T-cell (primary cell): ENCODE measurements at regions not wholly inside any gene's neighbourhood (a gene's known extent, or its start where the extent isn't known, plus 50 kb on each side); places are given as distances from the start of the nearest gene placed in this dataset.
"Not testable (repeated sequence)": the region's sequence is repeated elsewhere in the genome, so short reads cannot be mapped to it uniquely, and the experiment has no call there.

ENCODE experiments used
- ATAC-seq, 4 experiments: fragments of 200-7000 bp in 3 of 4; fragments of 150-1000 bp in 1 of 4; cut with Tn5 transposase; replicated peaks in 1 of 4; 1 replicate in 3 of 4; 2 replicates in 1 of 4; pipeline ENCODE4 v1.10.0; 2021; ENCODE audit warnings: moderate library complexity in 3 of 4, mild to moderate bottlenecking in 2 of 4, moderate number of reproducible peaks in 1 of 4
- CTCF ChIA-PET, 2 donors: fragments of 300-600 bp; sonication (Branson Sonifier 250); formaldehyde crosslinking; loops; one replicate each; lab custom pipeline; 2022; ENCODE audit warnings: antibody characterized with exemption in 2 of 2; lab: Charles Lee
- POLR2A ChIA-PET, 2 donors: fragments of 300-600 bp; sonication (Branson Sonifier 250); formaldehyde crosslinking; loops; one replicate each; lab custom pipeline; 2022; ENCODE audit warnings: antibody characterized with exemption in 2 of 2; lab: Charles Lee
- DNase-seq, 35 experiments: peaks; one replicate each; pipeline versions ENCODE4 v3.0.0 to v3.0.0-alpha.2; 2013 to 2023
- H3K27ac ChIP-seq: one replicate; pipeline ENCODE4 v1.5.1; 2013; ENCODE audit warnings: low read length
- H3K27me3 ChIP-seq, 2 experiments: replicated peaks in 1 of 2; 1 replicate in 1 of 2; 2 replicates in 1 of 2; pipeline versions ENCODE4 v1.6.1 to v1.7.0; 2013; ENCODE audit warnings: low read length in 1 of 2, mixed read lengths in 1 of 2; ENCODE audit not compliant: control insufficient read depth in 2 of 2, insufficient read depth in 2 of 2; ENCODE audit errors: extremely low read depth in 1 of 2
- H3K36me3 ChIP-seq, 2 donors: 1 replicate in 1 of 2; 2 replicates in 1 of 2; pipeline versions ENCODE4 v1.6.1 to v1.7.0; 2013; ENCODE audit warnings: low read length in 1 of 2; ENCODE audit not compliant: control insufficient read depth in 2 of 2, insufficient read depth in 1 of 2; ENCODE audit errors: extremely low read depth in 1 of 2
- H3K4me1 ChIP-seq, 2 experiments: 1 replicate in 1 of 2; 2 replicates in 1 of 2; pipeline versions ENCODE4 v1.6.1 to v1.7.0; 2013; ENCODE audit warnings: low read length in 2 of 2, mixed read lengths in 1 of 2; ENCODE audit not compliant: insufficient read depth in 2 of 2, control insufficient read depth in 1 of 2; ENCODE audit errors: extremely low read depth in 1 of 2
- H3K4me3 ChIP-seq, 2 donors: 1 replicate in 1 of 2; 2 replicates in 1 of 2; pipeline versions ENCODE4 v1.5.1 to v1.7.0; 2013; ENCODE audit warnings: mild to moderate bottlenecking in 2 of 2, low read length in 1 of 2, moderate library complexity in 1 of 2; ENCODE audit not compliant: control insufficient read depth in 1 of 2; ENCODE audit errors: extremely low read depth in 1 of 2
- H3K9me3 ChIP-seq: 2 replicates; pipeline ENCODE4 v1.7.0; 2013
- H3K27ac Mint-ChIP-seq, 2 donors: one replicate each; pipeline ENCODE4 v1.8.0; 2020 to 2021; ENCODE audit warnings: mild to moderate bottlenecking in 2 of 2, mixed read lengths in 2 of 2
- H3K27me3 Mint-ChIP-seq, 2 donors: one replicate each; pipeline ENCODE4 v1.8.0; 2021 to 2022; ENCODE audit warnings: mixed read lengths in 2 of 2
- H3K36me3 Mint-ChIP-seq: one replicate; pipeline ENCODE4 v1.8.0; 2021; ENCODE audit warnings: mixed read lengths
- H3K4me1 Mint-ChIP-seq, 3 donors: one replicate each; pipeline ENCODE4 v1.8.0; 2020 to 2022; ENCODE audit warnings: mixed read lengths in 3 of 3, mild to moderate bottlenecking in 1 of 3
- H3K4me3 Mint-ChIP-seq, 3 donors: one replicate each; pipeline ENCODE4 v1.8.0; 2020 to 2022; ENCODE audit warnings: mild to moderate bottlenecking in 3 of 3, mixed read lengths in 3 of 3, moderate library complexity in 3 of 3
- H3K9me3 Mint-ChIP-seq, 3 donors: one replicate each; pipeline ENCODE4 v1.8.0; 2020 to 2022; ENCODE audit warnings: mixed read lengths in 3 of 3
- WGBS: methylation state at CpG from one replicate; pipeline ENCODE4 v1.1.5; 2013; ENCODE audit warnings: missing lambda C conversion rate; ENCODE audit not compliant: insufficient coverage; 5-methylcytosine and 5-hydroxymethylcytosine counted together

DNA sequence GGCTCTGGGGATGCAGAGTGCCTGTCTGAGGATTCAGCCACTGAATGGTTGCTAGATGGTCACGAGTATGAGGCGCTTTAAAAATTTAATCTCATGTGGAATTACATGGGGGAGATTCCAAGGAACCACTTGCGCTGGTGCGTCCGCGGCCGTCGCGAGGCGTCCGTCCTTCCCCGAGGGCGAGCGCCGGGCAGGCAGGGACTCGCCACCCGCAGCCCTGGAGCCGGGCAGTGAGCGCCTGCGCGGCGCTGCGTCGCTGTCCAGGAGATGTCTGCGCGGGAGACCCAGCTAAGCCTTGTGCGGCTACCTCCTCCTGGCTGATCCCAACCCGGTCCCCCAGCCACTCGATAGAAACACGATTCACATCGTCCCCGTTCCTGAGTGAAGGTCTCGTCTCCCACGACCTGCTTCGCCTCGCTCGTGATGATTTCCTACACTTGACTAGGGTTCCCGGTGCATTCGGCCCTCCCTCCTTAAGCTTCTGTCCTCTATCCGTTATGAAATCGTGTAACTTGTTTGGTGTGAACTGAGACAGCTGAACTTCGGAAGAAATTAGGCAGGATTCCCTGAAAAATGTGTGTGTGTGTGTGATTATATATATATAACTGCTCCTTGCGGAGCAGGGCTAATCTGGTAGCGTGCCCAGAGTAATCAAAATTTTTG, 536.4 kb downstream of the PRIM2 start:
- H3K9me3 Mint-ChIP-seq, POLR2A ChIA-PET, H3K4me1 Mint-ChIP-seq: not testable (repeated sequence)

GRCh38 chr6:57860481-57861315, 543.3 kb downstream of the PRIM2 start:
- H3K27ac ChIP-seq, H3K27ac Mint-ChIP-seq, ATAC-seq, H3K36me3 Mint-ChIP-seq, DNase-seq, H3K9me3 Mint-ChIP-seq, H3K4me1 ChIP-seq, POLR2A ChIA-PET, H3K27me3 ChIP-seq, H3K4me3 ChIP-seq, CTCF ChIA-PET, H3K4me3 Mint-ChIP-seq, H3K27me3 Mint-ChIP-seq, H3K36me3 ChIP-seq, H3K4me1 Mint-ChIP-seq, H3K9me3 ChIP-seq: not testable (repeated sequence)
- 100% methylated on average over 1 of the region's 6 CpGs for WGBS

More for the DNA sequence above, 536.4 kb downstream of the PRIM2 start:
- H3K4me1 ChIP-seq, H3K27ac ChIP-seq, H3K9me3 ChIP-seq, H3K27ac Mint-ChIP-seq, H3K4me3 Mint-ChIP-seq, H3K4me3 ChIP-seq, ATAC-seq, H3K36me3 Mint-ChIP-seq, CTCF ChIA-PET, H3K27me3 ChIP-seq, H3K36me3 ChIP-seq, DNase-seq: not testable (repeated sequence)
- peaks cover 15 to 29% of the 10 kb centered on the region in 2 donors for H3K27me3 Mint-ChIP-seq
- WGBS: 11% methylated on average over 18 of the region's 44 CpGs

DNA sequence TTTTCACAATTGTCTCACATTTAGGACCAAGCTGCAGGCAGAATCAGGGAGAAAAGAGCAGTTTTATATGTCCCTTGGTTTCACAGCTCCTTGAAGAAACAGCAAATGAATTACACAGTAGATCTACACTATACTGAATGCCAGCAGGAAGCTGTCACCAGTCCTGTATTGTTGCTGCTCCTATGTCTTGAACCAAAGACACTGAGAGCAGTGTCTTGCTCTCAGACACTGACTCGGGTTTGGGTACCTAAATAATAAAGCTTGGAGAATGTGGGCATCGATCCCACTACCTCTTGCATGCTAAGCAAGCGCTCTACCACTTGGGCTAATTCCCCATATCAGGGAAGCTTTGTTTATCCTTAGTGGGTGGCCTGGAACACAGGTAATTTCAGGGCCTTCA, 552.7 kb downstream of the PRIM2 start:
- H3K27me3 Mint-ChIP-seq, H3K4me1 ChIP-seq, POLR2A ChIA-PET, ATAC-seq, H3K4me3 ChIP-seq, H3K27ac ChIP-seq, H3K36me3 Mint-ChIP-seq, H3K9me3 ChIP-seq, H3K9me3 Mint-ChIP-seq, DNase-seq, H3K27me3 ChIP-seq, H3K4me3 Mint-ChIP-seq, H3K27ac Mint-ChIP-seq, CTCF ChIA-PET, H3K4me1 Mint-ChIP-seq, H3K36me3 ChIP-seq: not testable (repeated sequence)
- no CpG with 5 or more reads among the region's 3 CpGs for WGBS

DNA sequence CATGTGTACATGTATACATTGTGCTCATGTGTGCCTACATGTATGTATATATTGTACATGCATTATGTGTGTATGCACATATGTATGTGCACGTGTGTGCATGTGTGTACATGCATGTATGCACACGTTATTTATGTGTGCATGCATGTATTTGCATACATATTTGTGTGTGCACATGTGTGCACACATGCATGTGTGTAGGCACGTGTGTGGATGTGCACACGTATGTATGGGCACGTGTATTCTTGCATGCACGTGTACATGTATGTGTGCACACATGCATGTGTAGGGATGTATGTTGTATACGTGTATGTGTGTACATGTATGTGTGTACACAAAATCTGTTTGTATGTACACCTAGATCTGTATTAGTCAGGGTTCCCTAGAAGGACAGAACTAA, 556.0 kb downstream of the PRIM2 start:
- H3K4me3 ChIP-seq, CTCF ChIA-PET, H3K27ac Mint-ChIP-seq, H3K9me3 Mint-ChIP-seq, ATAC-seq, H3K27ac ChIP-seq, H3K27me3 Mint-ChIP-seq, DNase-seq, H3K36me3 Mint-ChIP-seq, H3K4me3 Mint-ChIP-seq, H3K27me3 ChIP-seq, POLR2A ChIA-PET, H3K4me1 ChIP-seq, H3K36me3 ChIP-seq, H3K9me3 ChIP-seq, H3K4me1 Mint-ChIP-seq: not testable (repeated sequence)
- WGBS: 71% methylated on average over 7 of the region's 7 CpGs

- H3K9me3 ChIP-seq, H3K36me3 Mint-ChIP-seq, H3K27me3 Mint-ChIP-seq, H3K36me3 ChIP-seq, DNase-seq, H3K4me1 Mint-ChIP-seq, H3K9me3 Mint-ChIP-seq, H3K27ac ChIP-seq, H3K4me1 ChIP-seq, CTCF ChIA-PET, H3K27me3 ChIP-seq, ATAC-seq, H3K27ac Mint-ChIP-seq, H3K4me3 ChIP-seq, POLR2A ChIA-PET, H3K4me3 Mint-ChIP-seq: not testable (repeated sequence)
- no CpG with 5 or more reads among the region's 2 CpGs for WGBS
Observed at GRCh38 chr6:57876659-57877058, 559.2 kb downstream of the PRIM2 start.

DNA sequence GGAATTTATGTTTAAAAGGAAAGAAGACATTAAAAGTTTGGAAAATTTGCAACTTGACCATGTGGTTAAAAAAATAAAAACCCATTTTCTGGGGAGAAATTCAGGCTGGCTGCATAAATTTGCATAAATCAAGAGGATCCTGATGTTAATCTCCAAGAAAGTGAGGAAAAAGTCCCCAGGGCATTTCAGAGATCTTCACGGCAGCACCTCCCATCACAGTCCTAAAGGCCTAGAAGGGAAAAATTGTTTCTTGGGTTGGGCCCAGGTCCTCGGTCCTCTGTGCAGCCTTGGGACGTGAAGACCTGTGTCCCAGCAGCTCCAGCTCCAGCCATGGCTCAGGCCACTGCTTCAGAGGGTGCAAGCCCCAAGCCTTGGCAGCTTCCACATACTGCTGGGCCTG, 560.3 kb downstream of the PRIM2 start:
- ATAC-seq, H3K4me3 Mint-ChIP-seq, CTCF ChIA-PET, H3K4me1 Mint-ChIP-seq, H3K9me3 ChIP-seq, H3K27me3 ChIP-seq, H3K36me3 Mint-ChIP-seq, POLR2A ChIA-PET, H3K4me3 ChIP-seq, DNase-seq, H3K36me3 ChIP-seq, H3K9me3 Mint-ChIP-seq, H3K27ac ChIP-seq, H3K27me3 Mint-ChIP-seq, H3K4me1 ChIP-seq, H3K27ac Mint-ChIP-seq: not testable (repeated sequence)
- WGBS: no CpG with 5 or more reads among the region's 3 CpGs
